ENCODE measurements at regions not wholly inside any gene's neighbourhood (a gene's known extent, or its start where the extent isn't known, plus 50 kb on each side); places are given as distances from the start of the nearest gene placed in this dataset.

DNA sequence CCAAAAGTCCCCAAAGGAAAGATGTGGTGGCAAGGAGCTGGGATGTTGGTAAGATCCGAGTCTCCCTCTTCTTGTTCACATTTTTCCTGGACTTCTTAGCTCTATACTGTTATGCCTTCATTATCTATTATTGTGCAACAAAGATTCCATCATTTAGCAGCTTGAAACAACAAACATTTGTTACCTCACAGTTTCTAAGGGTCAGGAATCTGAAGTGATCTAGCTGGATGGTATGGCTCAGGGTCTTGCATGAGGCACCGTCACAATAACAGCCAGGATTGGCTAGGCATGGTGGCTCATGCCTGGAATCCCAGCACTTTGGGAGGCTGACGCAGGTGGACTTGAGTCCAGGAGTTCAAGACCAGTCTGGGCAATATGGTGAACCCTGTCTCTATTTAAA is 51.1 kb upstream of the KRAS start:
- intact Hi-C loops (cut with micrococcal nuclease) = no loop called here

Data from T-helper 1 cell treated with Interleukin-12 subunit alpha and Interleukin-12 subunit beta and Interleukin-4 antibody, amounts not matched to agents 30 ng/mL and 1 ng/mL, for 36 hours (primary cell).